HG02759 (cell line): ENCODE measurements at regions not wholly inside any gene's neighbourhood (a gene's known extent, or its start where the extent isn't known, plus 50 kb on each side); places are given as distances from the start of the nearest gene placed in this dataset.
A peak's percentile ranks its signal among the peaks of the same experiment; 100 is the strongest.

Source experiments
- ATAC-seq: cut with Tn5 transposase; IDR thresholded peaks from one replicate; pipeline ENCODE4 v1.9.1; 2021; ENCODE audit warnings: mild to moderate bottlenecking, moderate library complexity; ENCODE audit not compliant: unreplicated experiment

- no peak for ATAC-seq
These were observed 59.9 kb upstream of the CACNA1E start for GRCh38 chr1:181423301-181423918.

- no peak for ATAC-seq
These were observed 58.4 kb upstream of the CACNA1E start for GRCh38 chr1:181424786-181425403.

- no peak for ATAC-seq
These were observed 57.8 kb upstream of the CACNA1E start for GRCh38 chr1:181425566-181425965.

- ATAC-seq = no peak
These were observed 53.9 kb upstream of the CACNA1E start for GRCh38 chr1:181429462-181429861.

GRCh38 chr1:181430015-181430885, 53.1 kb upstream of the CACNA1E start:
- ATAC-seq = peak; percentile 67
